A549 (cell line): ENCODE measurements at regions not wholly inside any gene's neighbourhood (a gene's known extent, or its start where the extent isn't known, plus 50 kb on each side); places are given as distances from the start of the nearest gene placed in this dataset.

Source experiments
- CTCF ChIP-seq: fragments of >200 bp; sonication (Bioruptor Twin); formaldehyde crosslinking; IDR thresholded peaks from 3 replicates; pipeline ENCODE4 v1.5.1; 2016
- HDAC2 ChIP-seq: fragments of 200-600 bp; sonication (generic); IDR thresholded peaks from 2 replicates; pipeline ENCODE4 v1.6.1; 2016
- HMGXB4 ChIP-seq: fragments of 250-450 bp; sonication (Bioruptor Pico); IDR thresholded peaks from 2 replicates; pipeline ENCODE4 v1.5.0; 2021; ENCODE audit warnings: mild to moderate bottlenecking, moderate library complexity, borderline replicate concordance
- JUN ChIP-seq, 2 experiments: fragments of >200 bp; sonication (Bioruptor Twin); formaldehyde crosslinking; IDR thresholded peaks; 2 replicates in 1 of 2; 3 replicates in 1 of 2; pipeline ENCODE4 v1.6.1; 2016 to 2017
- POLR2AphosphoS2 ChIP-seq: conservative IDR thresholded peaks from 2 replicates; pipeline ENCODE4 v1.6.1; 2012; ENCODE audit warnings: low read length, improper control_type of control experiment, inconsistent platforms
- ZC3H11A ChIP-seq: fragments of 450-650 bp; IDR thresholded peaks from 2 replicates; pipeline ENCODE4 v1.6.1; 2014; ENCODE audit warnings: antibody characterized with exemption, mild to moderate bottlenecking
- ZNF302 ChIP-seq: fragments of 250-450 bp; sonication (Bioruptor Pico); IDR thresholded peaks from 2 replicates; pipeline ENCODE4 v1.9.0; 2021; ENCODE audit warnings: inconsistent platforms, mild to moderate bottlenecking, moderate library complexity

GRCh38 chr6:138722425-138723371 is 50.9 kb upstream of the CCDC28A start:
- TF ChIP-seq ZC3H11A, result no peak
- no peak for TF ChIP-seq HMGXB4
- no peak for TF ChIP-seq JUN (IDR thresholded peaks at IDR 0.05)
- no peak for TF ChIP-seq HDAC2
- no peak for TF ChIP-seq ZNF302 (CRISPR knock-in tag)
- no peak for TF ChIP-seq POLR2AphosphoS2
- TF ChIP-seq CTCF, result no peak
